Colonic mucosa (tissue), 4 donors: ENCODE measurements at regions not wholly inside any gene's neighbourhood (a gene's known extent, or its start where the extent isn't known, plus 50 kb on each side); places are given as distances from the start of the nearest gene placed in this dataset.

Experiments used
- DNase-seq: peaks from one replicate; pipeline ENCODE4 v3.0.0-alpha.2; 2020
- H3K27ac ChIP-seq: fragments of 200-600 bp; one replicate; pipeline ENCODE4 v1.8.0; 2021
- H3K27me3 ChIP-seq: fragments of 200-600 bp; one replicate; pipeline ENCODE4 v1.8.0; 2021
- H3K36me3 ChIP-seq: fragments of 200-600 bp; one replicate; pipeline ENCODE4 v1.8.0; 2021
- H3K4me1 ChIP-seq: fragments of 200-600 bp; one replicate; pipeline ENCODE4 v1.8.0; 2021; ENCODE audit warnings: mild to moderate bottlenecking
- H3K4me3 ChIP-seq: fragments of 200-600 bp; one replicate; pipeline ENCODE4 v1.8.0; 2021
- H3K9ac ChIP-seq, 2 donors: one replicate each; pipeline ENCODE4 v1.7.0; 2013; ENCODE audit warnings: control low read depth in 2 of 2, low read depth in 2 of 2, low read length in 2 of 2
- H3K9me3 ChIP-seq: fragments of 200-600 bp; one replicate; pipeline ENCODE4 v1.8.0; 2021
- CTCF ChIP-seq: fragments of 200-600 bp; IDR thresholded peaks from one replicate; pipeline ENCODE4 v1.8.0; 2022; ENCODE audit warnings: antibody characterized with exemption, mild to moderate bottlenecking
- intact Hi-C: fragments of 100-400 bp; cut with DNase I; formaldehyde crosslinking; loops from one replicate; pipeline ENCODE4 v1.14.1; 2022
- donor health status: healthy.
- donor health status: DM: no; HTN: no; CAD: no.
- donor health status: DM: no; HTN: no; CAD: no.

GRCh38 chr6:122049341-122049740, 350.1 kb upstream of the HSF2 start:
- H3K4me1 ChIP-seq: no peaks in the 10 kb centered on the region
- H3K27me3 ChIP-seq: no peaks in the 10 kb centered on the region
- DNase-seq: no peak
- no peaks in the 10 kb centered on the region for H3K9me3 ChIP-seq
- H3K36me3 ChIP-seq: no peaks in the 10 kb centered on the region
- no peak overlapping the region for H3K27ac ChIP-seq
- intact Hi-C loops: no loop called here
- H3K9ac ChIP-seq: no peak overlapping the region
- TF ChIP-seq CTCF: no peak
- H3K4me3 ChIP-seq: no peak overlapping the region

- DNase-seq: no peak
- intact Hi-C loops: no loop called here
Measured at GRCh38 chr6:122050242-122050755, 349.2 kb upstream of the HSF2 start.

GRCh38 chr6:122052346-122052900, 347.0 kb upstream of the HSF2 start:
- H3K4me3 ChIP-seq: no peak overlapping the region
- H3K4me1 ChIP-seq: no peaks in the 10 kb centered on the region
- no peaks in the 10 kb centered on the region for H3K9me3 ChIP-seq
- H3K27ac ChIP-seq: no peak overlapping the region
- intact Hi-C loops: no loop called here
- H3K9ac ChIP-seq: no peak overlapping the region
- H3K36me3 ChIP-seq: no peaks in the 10 kb centered on the region
- H3K27me3 ChIP-seq: no peaks in the 10 kb centered on the region
- TF ChIP-seq CTCF: no peak
- no peak for DNase-seq

More at GRCh38 chr6:122050242-122050755, 349.2 kb upstream of the HSF2 start:
- H3K9ac ChIP-seq: no peak overlapping the region
- H3K27ac ChIP-seq: no peak overlapping the region
- no peaks in the 10 kb centered on the region for H3K27me3 ChIP-seq
- no peak overlapping the region for H3K4me3 ChIP-seq
- H3K9me3 ChIP-seq: no peaks in the 10 kb centered on the region
- H3K36me3 ChIP-seq: no peaks in the 10 kb centered on the region
- H3K4me1 ChIP-seq: no peaks in the 10 kb centered on the region
- TF ChIP-seq CTCF: no peak

- Histone ChIP-seq H3K27ac (no peak overlapping the region), H3K4me3 (no peak overlapping the region), H3K9me3 (no peaks in the 10 kb centered on the region), H3K27me3 (no peaks in the 10 kb centered on the region), H3K36me3 (no peaks in the 10 kb centered on the region), H3K9ac (no peak overlapping the region), H3K4me1 (no peaks in the 10 kb centered on the region)
- no peak for DNase-seq
- intact Hi-C loops: no loop called here
- no peak for TF ChIP-seq CTCF
Measured at GRCh38 chr6:122059918-122060317, 339.5 kb upstream of the HSF2 start.

GRCh38 chr6:122061855-122062254, 337.6 kb upstream of the HSF2 start:
- TF ChIP-seq CTCF: no peak
- intact Hi-C loops: no loop called here
- Histone ChIP-seq H3K4me3 (no peak overlapping the region), H3K9me3 (no peaks in the 10 kb centered on the region), H3K36me3 (no peaks in the 10 kb centered on the region), H3K4me1 (no peaks in the 10 kb centered on the region), H3K27me3 (no peaks in the 10 kb centered on the region), H3K9ac (no peak overlapping the region), H3K27ac (no peak overlapping the region)
- no peak for DNase-seq
